NCI-H774 (cell line): ENCODE measurements at regions not wholly inside any gene's neighbourhood (a gene's known extent, or its start where the extent isn't known, plus 50 kb on each side); places are given as distances from the start of the nearest gene placed in this dataset.
A peak's percentile ranks its signal among the peaks of the same experiment; 100 is the strongest.
"Not testable (repeated sequence)": the region's sequence is repeated elsewhere in the genome, so short reads cannot be mapped to it uniquely, and the experiment has no call there.

Experiments
- DNase-seq: peaks from one replicate; lab custom pipeline; 2025; lab: John Stamatoyannopoulos, UW

DNA sequence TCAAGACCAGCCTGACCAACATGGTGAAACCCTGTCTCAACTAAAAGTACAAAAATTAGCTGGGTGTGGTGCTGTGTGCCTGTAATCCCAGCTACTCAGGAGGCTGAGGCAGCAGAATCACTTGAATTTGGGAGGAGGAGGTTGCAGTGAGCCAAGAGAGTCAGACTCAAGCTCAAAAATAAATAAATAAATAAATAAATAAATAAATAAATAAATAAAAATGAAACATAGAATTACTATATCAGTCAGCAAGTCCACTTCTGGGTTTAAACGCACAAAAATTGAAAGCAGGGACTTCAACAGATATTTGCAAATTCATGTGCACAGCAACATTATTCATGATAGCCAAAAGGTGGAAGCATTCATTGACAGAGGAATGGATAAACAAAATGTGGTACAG, 875.2 kb upstream of the ALG10B start:
- DNase-seq: not testable (repeated sequence)

DNA sequence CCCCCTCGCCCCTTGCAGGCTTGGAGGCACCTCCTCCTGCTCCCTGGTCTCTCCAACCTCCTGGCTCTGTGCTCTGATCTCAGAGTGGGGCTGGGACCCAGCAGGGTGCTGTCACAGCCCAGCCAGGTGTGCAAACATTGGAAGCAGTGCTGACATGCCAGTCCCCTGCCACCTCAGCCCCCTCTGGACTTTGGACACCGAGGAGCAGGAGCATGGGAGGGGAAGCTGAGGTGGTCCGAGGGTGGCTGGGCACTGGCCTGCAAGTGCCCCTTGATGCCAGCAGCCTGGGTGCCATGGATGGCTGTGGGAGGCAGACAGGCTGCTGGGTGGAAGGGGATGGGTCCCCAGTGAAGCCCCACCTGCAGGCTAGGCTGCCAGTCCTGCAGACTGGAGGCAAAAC, 860.9 kb upstream of the ALG10B start:
- DNase-seq: not testable (repeated sequence)

DNA sequence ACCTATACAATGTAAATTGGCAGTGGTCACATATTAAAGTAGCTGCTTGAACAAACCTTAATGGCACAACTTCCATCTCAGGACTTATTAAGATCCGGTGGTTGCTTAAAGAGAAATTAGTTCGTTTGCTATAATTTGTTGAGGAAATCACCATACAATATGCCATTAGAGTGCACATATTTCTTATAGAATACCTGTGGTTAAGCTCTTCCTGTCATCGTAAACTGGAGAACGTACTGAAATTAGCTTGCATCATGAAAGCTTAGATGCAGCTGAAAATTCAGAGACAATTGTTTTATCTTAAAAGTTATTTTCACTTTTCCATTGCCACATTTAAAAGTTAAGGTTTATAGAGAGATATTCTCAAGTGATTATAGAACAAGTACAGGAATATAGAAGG, 818.6 kb upstream of the ALG10B start:
- not testable (repeated sequence) for DNase-seq

DNA sequence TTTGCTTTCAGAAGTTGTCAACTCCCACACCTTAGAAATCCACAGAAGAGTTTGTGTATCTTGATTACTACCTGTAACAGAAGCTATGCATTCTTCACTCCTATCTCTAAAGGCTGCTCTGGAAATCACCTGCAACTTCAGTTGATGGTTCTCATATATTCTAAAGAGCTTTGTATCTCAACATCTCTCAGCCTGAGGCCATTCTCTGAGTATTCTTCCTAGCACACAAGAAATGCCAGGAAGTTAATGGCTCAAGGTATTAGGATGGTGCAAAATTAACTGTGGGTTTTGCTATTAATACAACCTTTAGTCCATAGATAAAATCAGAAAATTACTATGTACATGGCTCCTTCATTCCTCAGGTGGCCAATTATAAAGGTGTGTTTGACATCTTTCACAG, 806.3 kb upstream of the ALG10B start:
- not testable (repeated sequence) for DNase-seq

DNA sequence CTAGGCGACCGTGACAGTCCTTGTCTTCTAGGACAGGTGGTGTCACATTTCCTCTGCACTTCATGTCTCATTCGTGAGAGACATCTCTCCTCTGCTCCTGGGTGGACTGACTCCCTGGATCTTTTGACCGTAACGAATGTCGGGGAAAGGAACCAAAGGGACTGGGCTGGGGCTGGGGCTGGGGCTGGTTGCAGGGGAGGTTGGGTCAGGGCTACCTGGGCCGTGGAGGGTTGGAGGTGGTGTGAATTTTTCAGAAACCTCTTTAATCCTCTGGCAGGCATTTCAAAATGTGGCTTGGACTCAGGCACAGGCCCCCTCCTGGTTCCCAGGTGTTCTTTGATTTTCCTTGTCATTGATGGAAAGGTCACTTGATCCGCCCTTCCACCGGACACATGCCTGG, 776.0 kb upstream of the ALG10B start:
- not testable (repeated sequence) for DNase-seq

DNA sequence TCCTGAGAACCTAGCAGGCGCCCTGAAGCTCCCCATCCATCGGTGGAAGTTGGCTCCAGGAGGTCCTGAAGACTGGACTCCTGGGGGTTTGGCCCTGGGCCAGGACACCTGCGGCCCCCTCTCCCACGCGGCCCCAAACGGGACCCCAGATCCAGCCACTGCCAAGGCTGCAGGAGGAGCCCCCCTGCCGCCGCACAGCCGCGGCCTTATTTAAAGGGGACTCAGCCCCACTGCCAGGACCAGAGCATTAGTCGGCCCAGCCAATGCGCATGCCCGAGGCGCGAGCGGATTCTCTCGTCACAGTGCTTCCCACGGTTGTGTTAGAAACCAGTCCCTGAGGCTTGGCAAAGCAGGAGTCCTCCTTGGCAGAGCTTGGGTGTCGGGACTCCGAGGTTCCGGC, 775.2 kb upstream of the ALG10B start:
- DNase-seq: no peak

DNA sequence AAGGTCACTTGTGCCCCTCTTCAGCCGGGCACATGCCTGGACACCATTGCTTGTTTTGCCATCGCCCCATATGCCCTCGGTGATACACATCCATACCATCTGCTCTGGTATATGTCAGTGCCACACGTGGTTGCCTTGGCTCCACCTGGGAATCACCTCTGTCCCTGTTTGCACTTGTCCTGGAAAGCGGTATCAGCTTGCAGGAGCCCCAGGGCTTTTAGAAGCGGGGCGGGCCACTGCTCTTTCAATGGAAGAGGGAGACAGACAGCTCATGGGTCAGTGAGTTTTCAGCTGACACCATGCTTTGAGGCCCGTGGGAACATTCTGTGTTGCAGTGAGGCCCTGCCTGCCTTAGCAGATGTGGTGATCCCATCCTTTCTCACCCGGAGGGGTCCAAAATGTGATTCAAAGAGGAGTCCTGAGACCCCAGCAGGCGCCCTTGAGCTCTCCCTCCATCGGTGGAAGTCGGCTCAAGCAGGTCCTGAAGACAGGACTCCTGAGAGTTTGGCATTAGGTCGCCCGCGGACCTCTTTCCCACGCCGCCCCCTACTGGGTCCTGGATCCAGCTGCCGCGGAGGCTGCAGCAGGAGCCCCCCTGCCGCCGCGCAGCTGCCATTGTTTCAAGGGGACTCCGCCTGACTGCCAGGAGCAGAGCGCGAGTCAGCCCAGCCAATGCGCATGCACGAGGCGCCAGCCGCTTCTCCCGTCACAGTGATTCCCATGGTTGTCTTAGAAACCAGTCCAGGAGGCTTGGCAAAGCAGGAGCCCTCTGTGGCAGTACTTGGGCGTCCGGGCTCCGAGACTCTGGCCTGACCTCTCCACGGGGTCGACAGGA, 773.2 kb upstream of the ALG10B start:
- DNase-seq: peak; percentile 23

DNA sequence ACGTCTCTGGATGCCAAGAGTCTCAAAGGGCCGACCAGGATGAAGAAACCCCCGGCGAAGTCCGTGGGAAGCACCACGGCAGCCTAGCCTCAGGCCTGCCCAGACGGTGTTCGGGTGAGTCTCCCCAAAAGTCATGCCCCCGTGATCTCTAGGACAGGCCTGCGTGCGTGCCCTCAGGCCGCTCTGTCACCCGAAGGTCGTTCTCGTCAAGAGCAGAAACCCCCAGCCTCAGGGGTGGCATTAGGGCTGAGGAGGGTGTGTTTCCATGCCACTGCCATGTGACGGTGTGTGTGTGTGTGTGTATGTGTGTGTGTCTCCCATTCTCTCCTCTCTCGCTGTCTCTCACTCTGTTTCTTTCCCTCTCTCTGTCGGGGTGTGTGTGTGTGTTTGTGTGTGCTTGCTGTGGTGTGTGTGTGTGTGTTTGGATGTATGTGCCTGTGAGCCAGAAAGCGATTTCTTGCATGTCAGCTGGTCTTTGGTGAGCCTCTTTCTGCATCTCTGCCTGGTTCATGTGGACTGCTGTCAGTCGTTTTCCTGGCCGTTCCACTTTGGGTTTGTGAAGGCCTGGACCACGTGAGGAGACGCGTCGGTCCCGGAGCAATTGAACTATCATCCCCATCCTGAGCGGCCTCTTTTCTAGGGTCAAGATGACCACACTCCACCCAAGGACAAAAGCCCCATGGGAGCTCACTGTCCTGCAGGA, 772.5 kb upstream of the ALG10B start:
- no peak for DNase-seq

DNA sequence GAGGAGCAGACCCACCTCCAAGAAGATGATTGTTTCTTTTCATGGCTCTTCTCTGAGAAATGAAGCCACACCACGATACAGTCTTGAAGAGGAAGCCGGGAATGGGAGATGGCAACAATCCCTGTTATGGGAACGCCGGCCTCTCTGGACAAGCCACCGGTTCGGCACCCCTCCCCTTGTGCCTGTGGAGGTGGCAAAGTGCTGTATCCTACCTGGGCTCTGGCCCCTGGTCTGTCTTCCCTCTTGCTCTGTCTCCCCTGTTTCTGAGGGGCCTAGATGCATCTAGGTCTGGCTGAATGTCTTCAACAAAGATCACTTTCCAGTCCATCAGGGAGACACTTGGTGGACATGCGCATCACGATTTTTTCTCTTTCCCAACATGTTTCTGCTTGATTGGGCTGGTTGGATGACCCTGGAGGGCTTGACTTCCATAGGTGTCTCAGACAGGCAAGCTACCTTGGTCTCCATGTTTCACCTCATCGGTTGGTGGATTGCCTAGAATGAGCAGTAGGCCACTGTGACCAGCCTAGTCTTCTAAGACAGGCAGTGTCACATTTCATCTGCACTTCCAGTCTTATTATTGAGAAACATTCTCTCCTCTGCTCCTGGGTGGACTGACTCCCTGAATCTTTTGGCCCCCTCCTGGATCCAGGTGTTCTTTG, 771.8 kb upstream of the ALG10B start:
- DNase-seq: not testable (repeated sequence)

DNA sequence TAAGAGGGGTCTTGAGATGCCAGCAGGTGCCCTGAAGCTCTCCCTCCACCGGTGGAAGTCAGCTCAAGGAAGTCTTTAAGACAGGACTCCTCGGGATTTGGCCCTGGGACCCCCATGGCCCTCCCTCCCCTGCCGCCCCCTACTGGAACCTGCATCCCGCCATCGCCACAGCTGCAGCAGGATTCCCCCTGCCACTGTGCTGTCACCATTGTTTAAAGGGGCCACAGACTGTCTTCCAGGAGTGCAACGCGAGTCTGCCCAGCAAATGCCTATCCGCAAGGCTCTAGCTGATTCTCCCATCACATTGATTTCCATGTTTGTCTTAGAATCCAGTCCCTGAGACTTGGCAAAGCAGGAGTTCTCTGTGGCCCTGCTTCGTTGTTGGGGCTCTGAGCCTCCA, 770.8 kb upstream of the ALG10B start:
- no peak for DNase-seq

DNA sequence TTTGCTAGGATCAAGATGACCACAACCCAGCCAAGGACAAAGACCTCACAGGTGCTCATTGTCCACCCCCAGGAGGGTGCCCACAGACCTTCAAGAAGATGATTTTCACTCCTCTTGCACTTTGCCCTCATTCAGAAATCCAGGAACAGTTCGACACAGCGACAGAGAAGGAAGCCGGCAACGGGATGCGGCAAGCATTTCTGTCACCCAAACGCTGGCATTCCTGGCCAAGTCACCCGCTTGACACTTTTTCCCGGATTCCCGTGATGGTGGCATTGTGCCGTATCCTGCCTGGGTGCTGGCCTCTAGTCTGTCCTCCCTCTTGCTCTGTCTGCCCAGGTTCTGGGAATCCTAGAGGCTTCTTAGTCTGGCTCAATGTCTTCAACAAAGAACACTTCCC, 770.4 kb upstream of the ALG10B start:
- no peak for DNase-seq

DNA sequence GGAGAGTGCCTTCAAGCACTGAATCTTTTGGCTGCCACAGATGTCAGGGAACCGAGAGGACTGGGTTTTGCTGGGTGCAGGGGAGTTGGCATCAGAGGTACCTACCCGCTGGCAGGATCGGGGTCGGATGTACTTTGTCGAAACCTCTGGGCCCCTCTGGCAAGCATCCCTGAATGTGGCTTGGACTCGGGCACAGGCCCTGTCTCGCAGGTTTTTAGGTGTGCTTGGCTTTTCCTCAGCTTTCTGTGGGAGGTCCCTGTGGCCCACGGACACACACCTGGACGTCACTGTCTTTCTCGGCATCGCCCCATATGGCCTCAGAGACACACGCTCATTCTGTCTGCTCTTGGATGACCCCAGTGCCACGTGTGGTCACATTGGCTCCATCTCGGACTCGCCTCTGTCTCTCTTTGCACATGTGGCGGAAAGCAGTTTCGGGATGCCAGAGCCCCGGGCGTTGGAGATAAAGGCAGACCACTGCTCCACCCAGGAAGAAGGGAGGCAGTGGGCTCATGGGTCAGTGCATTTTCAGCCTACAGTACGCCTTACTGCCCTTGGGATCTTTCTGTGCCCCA, 769.6 kb upstream of the ALG10B start:
- no peak for DNase-seq

DNA sequence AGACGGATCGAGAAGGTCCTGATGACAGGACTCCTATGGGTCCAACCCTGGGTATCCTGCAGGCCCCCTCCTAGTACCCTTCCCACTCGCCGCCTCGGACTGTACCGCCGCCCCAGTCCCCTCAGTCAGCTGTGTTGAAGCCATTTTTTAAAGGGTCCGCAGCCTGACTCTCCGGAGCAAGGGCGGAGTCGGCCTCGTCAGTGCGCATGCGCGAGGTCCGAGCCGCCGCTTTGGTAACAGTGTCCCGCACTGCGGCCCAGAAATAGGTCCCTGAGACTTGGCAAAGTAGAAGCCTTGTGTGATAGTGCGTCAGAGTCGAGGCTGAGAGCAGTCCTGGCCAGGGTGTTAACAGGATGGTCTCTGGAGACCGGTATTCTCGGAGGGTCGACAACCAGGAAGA, 769.0 kb upstream of the ALG10B start:
- peak; percentile 57 for DNase-seq

DNA sequence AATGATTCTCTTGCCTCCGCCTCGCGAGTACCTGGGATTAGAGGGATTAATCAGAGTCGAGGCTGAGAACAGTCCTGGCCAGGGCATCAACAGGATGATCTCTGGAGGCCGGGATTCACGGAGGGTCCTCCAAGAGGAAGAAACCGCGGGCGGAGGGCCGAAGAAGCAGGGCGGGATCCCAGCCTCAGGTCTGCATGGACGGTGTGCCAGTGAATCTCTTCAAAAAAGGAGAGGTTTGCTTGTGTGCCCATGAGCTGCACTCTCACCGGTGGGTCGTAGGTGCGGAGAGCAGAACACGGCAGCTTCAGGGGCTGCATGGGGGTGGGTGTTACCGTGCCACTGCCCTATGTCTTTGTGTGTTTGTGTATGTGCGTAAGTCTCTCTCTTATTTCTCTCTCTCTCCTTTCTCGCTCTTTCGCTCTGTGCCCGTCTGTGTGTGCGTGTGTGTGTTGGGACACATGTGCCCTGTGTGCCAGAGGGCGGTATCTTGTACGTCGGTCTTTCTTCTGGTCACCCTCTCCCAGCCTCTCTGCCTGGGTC, 768.2 kb upstream of the ALG10B start:
- DNase-seq: no peak

DNA sequence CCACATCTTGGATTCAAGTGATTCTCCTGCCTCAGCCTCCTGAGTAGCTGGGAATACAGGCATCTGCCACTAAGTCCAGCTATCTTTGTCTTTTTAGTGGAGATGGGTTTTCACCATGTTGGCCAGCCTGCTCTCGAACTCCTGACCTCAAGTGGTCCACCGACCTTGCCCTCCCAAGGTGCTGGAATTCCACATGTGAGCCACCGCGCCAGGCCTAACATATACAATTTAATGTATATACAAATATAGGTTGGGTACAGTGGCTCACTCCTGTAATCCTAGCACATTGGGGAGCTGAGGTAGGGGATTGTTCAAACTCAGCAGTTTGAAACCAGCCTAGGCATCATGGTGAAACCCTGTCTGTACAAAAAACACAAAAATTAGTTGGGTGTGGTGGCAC, 759.6 kb upstream of the ALG10B start:
- DNase-seq: not testable (repeated sequence)

DNA sequence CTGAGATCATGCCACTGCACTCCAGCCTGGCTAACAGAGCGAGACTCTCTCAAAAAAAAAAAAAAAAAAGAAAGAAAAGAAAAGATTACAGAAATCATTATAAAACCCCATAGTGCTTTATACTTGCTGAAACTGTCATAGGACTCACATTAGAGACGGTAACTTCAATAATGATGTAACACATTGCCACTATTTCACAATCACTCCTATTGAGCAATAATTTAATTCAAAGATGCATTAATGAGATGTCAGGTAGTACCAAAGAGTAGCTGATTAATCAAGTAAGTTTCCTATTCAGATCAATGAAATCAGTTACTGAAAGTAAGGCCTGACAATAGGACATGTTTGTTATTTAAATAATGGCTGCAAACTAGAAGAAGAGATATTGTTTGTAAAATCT, 751.5 kb upstream of the ALG10B start:
- DNase-seq: no peak

DNA sequence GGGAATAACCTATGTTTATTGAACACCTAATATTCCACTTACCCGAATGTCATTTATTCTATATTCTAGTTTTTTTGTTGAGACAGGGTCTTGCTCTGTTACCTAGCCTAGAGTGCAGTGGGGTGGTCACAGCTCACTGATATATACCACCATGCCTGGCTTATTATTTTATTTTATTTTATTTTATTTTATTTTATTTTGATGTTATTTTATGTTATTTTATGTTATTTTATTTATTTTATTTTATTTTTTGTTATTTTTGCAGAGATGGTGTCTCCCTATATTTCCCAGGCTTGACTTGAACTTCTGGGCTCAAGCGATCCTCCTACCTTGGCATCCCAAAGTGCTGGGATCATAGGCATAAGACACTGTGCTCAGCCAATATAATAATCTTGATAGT, 746.0 kb upstream of the ALG10B start:
- DNase-seq: not testable (repeated sequence)
